Esophagus mucosa (tissue), 1 donor: ENCODE measurements at regions not wholly inside any gene's neighbourhood (a gene's known extent, or its start where the extent isn't known, plus 50 kb on each side); places are given as distances from the start of the nearest gene placed in this dataset.
"Not testable (repeated sequence)": the region's sequence is repeated elsewhere in the genome, so short reads cannot be mapped to it uniquely, and the experiment has no call there.

Source experiments
- ATAC-seq: fragments of 200-7000 bp; cut with Tn5 transposase; one replicate; pipeline ENCODE4 v1.9.1; 2020
- donor health status: DM: yes; HTN: yes; CAD: no.

DNA sequence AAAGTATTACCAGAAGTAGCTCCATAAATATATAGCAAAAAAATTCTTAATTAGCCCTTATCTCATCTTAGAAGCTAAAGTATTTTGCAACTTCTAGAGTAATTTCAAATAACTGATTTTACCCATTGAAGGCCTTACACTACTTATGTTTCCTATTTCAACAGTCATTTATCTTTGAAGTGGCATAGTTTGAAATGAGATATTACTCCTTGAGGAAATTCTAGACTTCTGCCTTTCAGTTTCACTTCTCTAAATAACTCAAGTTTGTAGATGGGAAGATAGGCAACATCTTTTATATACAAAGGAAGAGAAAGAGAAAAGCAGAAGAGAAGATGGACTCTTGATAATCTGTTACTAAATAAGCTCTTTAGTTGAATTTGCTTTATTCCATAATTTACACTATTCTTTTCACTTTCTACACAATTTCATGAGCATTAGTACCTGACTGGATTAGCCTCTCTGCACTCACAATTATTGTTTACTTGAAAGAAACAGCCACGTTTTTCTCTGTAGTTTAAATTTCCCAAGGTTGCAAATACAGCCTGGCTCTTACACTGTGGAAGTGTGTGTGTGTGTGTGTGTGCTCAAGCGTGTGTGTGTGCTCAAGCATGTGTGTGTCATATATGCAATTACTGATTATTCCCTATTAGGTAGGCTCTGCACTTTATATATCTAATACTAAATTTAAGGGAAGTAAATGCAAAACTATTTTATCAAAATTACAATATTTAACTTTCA, 60.6 kb upstream of the EMB start:
- ATAC-seq = no peak

- ATAC-seq = not testable (repeated sequence)
Measured at GRCh38 chr5:50513028-50513457, 72.0 kb upstream of the EMB start.

DNA sequence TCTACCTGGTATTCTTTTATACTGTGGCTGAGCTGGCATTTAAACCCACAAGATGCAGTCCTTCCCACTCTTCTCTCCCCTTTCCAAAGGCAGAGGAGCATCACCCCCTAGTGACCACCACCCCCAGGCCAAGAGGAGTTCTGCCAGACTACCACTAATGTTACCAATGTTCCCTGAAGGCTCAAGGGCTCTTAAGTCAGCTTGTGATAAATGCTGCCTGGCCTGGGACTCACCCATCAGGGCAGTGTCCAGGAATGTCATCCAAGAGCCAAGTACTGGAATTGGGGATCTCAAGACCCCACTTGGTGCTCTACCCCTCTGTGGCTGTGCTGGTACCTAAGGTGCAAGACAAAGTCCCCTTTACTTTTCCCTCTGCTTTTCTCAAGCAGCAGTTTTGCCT, 80.0 kb upstream of the EMB start:
- ATAC-seq = not testable (repeated sequence)

- ATAC-seq = not testable (repeated sequence)
Measured at GRCh38 chr5:50527514-50528060, 86.5 kb upstream of the EMB start.

DNA sequence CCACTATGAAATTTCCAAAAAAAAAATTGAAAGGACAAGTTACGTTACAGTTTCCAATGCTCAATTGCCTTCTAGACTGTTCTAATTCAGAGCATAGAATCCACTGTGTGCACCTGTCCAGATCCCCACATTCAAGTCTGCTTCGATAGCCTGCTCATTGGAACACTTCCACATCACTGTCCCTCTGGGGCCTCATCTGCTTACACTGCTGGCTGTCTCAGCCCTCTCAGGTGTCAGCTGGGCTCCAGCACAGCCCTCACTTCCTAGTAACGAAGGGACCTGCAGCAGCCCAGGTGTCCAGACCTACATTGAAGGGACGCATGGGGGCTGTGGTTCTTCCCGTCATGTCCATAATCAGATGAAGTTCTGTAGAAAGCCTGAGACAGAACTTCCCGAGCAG, 94.3 kb upstream of the EMB start:
- ATAC-seq = no peak

DNA sequence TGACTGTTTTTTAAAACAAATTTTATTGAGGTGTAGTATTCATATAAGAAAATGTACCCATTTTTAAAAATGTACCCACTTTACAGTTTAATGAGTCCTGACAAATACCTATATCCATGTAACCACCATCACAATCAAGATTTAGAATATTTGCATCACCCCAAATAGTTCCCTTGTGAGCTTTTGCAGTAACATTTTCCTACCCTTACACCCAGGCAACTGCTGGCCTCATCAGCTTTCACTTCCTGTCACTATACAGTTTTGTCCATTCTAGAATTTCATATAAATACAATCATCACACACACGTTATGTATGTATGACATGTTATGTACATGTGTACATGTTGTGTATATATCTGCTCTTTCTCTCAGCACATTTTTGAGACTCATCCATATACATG, 96.4 kb upstream of the EMB start:
- not testable (repeated sequence) for ATAC-seq

- no peak for ATAC-seq
Measured at GRCh38 chr5:50547303-50547702, 106.2 kb upstream of the EMB start.

DNA sequence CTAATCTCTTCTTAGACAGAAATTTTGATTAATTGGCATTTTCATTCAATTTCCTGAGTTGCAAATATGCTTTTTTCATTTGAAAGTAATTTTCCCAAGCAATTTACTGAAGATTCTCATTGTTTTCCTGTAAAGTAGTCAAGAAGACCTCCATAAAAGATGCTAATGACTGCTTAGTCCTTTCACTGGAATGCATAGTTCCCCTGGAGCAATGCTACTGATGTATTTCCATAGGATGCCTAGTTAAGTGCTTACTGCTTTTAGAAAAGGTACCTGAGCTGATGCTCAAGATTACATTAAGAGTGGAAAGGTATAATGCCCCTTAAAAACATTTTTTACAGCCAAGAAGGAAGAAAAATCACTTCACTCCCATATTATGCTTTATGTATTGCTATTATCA, 109.2 kb upstream of the EMB start:
- ATAC-seq = no peak

DNA sequence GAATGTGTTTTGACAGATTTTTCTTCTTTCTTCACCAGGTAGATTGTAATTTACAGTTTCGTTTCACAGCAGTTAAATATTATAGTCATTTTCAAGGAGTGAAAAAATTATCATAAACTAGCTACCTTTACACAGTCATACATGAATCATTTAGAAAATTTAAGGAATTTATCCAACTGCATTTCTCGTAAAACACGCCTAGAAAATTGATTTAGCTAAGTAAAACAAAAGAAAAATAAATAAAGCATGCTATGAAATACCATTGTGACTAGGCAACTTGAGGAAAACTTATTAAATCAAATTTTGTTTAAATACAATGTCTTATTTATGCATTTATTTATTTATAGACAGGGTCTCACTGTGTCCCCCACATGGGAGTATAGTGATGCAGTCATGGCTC, 109.9 kb upstream of the EMB start:
- no peak for ATAC-seq

GRCh38 chr5:50553560-50553984, 112.5 kb upstream of the EMB start:
- peak; percentile 43 for ATAC-seq

DNA sequence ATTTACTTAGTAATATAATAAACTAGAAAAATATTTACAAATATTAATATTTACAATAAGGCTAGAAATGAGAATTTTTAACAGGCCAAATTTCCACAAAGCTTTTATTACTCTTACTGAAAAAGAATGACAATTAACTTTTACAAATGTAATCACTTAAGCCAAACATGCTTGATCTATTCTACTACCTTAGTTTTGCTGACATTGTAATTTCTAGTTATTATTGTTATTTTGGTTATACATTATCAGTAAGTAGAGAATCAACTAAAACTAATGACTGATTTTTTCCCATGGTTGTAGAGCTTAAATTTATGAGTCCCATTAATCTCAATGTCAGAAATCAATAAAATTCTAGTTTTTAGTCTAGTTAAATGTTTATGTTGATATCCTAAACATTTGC, 107.8 kb upstream of the PARP8 start:
- not testable (repeated sequence) for ATAC-seq

GRCh38 chr5:50559955-50560354, 106.5 kb upstream of the PARP8 start:
- no peak for ATAC-seq

DNA sequence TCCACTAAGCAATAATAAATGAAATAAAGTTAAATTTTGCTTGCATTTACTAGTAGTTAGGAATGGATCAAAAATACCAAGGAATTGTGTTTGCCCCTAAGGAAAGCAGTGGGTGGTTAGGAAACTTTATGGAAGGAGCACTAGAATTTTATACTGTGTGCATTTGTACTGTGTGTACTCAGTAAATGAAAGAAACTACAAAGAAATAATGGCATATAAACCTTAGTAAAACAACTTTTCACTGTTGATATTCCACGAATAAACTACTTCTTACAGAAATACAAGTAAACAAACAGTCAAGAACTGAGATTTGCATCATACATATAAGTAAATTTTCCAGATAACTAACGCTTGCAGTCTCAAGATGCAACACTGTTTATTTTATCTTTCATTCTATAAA, 103.7 kb upstream of the PARP8 start:
- ATAC-seq = no peak

DNA sequence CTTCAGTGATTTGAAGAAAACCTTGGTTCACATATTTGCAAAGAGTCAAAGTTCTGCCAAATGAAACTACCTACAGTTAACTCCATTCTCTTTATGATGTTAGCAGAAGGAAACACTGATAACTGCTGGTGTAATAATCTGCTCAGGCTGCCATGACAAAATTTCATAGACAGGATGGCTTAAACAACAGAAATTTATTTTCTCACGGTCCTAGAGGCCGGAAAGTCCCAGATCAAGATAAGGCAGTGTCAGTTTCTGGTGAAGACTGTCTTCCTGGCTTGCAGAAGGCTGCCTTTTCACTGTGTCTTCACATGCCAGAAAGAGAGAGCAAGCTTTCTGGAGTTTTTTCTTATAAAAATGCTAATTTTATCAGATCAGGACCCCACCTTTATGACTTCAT, 102.4 kb upstream of the PARP8 start:
- no peak for ATAC-seq

GRCh38 chr5:50564558-50564957, 101.9 kb upstream of the PARP8 start:
- no peak for ATAC-seq

DNA sequence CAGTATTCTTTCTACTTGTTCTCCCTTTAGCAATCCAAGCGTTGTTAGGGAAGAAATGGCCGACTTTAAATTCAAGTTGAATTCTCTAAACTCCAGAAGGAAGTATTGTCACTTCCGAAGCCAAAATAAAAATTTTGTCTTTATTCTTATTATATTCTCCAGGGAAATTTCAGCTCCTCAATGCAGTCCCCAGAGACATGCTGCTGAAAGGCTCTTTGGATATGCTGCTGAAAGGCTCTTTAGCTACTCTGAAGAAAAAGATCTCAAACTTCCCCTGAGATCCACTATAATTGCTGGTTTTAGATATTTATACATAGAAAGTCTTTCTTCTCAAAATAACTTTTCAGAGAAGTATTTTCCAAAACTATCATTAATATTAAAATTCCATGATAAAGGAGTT, 92.3 kb upstream of the PARP8 start:
- no peak for ATAC-seq

- no peak for ATAC-seq
Measured at GRCh38 chr5:50575740-50576139, 90.7 kb upstream of the PARP8 start.

GRCh38 chr5:50576265-50576664, 90.2 kb upstream of the PARP8 start:
- no peak for ATAC-seq

DNA sequence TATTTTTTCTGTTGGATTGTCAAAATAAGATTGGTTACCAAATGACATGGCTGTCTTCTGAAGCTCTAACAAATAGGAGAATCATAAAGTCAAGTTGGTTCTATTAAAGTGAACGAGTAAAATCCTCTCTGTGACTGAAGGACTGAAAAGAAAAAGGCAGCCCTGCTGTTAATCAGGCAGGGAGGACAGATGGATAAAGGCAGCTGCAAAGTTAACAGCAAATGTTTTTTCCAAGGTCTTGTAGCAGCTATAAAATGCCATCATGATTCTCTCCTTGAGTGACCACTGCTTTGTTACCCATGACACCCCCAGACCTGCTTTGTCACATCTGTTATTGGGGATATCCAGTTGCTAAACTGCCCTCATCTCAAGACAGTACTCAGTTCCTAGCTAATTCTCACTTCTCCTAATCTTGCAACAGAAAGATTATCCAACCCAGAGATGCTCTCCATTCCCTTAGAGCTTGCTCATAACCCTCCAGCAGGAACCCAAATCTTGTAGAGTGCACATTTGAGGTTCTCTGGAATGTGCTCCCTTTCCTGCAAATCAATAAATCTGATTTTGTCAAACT, 89.7 kb upstream of the PARP8 start:
- no peak for ATAC-seq

- no peak for ATAC-seq
Measured at GRCh38 chr5:50580506-50580905, 85.9 kb upstream of the PARP8 start.

- ATAC-seq = not testable (repeated sequence)
Measured at GRCh38 chr5:50581845-50582244, 84.6 kb upstream of the PARP8 start.

- ATAC-seq = no peak
Measured at GRCh38 chr5:50582699-50583098, 83.7 kb upstream of the PARP8 start.

GRCh38 chr5:50583621-50584020, 82.8 kb upstream of the PARP8 start:
- ATAC-seq = no peak

GRCh38 chr5:50588471-50588870, 78.0 kb upstream of the PARP8 start:
- ATAC-seq = not testable (repeated sequence)
